Body of pancreas (tissue), 4 donors: ENCODE measurements at regions not wholly inside any gene's neighbourhood (a gene's known extent, or its start where the extent isn't known, plus 50 kb on each side); places are given as distances from the start of the nearest gene placed in this dataset.

Experiments
- POLR2A ChIP-seq, 3 donors: fragments of 450-650 bp; IDR thresholded peaks; one replicate each; pipeline ENCODE4 v1.6.1; 2016; ENCODE audit warnings: antibody characterized with exemption in 3 of 3, mild to moderate bottlenecking in 2 of 3
- TF ChIP-seq, protein P1 (sequence below), 7 experiments: fragments of 450-650 bp in 4 of 7; fragments of 200-600 bp in 3 of 7; sonication (generic) in 3 of 7; IDR thresholded peaks; one replicate each; pipeline ENCODE4 v1.5.1; 2016 to 2019; ENCODE audit warnings: antibody characterized with exemption in 7 of 7

DNA sequence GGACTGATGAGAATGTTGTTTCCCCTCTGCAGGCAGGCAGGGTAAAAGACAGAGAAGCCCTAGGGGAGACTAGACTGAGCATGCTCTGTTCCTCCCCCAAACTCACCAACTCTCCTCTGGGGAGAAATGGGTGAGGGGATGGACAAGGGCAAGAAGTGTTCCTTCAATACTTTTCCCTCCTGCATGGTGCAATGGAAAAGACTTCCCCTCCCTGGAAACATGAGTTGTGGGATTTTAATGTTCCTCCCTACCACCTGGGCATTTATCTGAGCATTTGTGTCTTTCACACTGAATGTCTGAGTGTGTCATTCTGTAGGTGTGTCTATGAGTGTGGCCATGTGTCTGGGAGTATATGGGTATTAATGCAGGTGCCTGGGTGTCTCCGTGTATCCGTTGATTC lies 275.7 kb downstream of the C1orf94 start:
- TF ChIP-seq, protein P1, sequence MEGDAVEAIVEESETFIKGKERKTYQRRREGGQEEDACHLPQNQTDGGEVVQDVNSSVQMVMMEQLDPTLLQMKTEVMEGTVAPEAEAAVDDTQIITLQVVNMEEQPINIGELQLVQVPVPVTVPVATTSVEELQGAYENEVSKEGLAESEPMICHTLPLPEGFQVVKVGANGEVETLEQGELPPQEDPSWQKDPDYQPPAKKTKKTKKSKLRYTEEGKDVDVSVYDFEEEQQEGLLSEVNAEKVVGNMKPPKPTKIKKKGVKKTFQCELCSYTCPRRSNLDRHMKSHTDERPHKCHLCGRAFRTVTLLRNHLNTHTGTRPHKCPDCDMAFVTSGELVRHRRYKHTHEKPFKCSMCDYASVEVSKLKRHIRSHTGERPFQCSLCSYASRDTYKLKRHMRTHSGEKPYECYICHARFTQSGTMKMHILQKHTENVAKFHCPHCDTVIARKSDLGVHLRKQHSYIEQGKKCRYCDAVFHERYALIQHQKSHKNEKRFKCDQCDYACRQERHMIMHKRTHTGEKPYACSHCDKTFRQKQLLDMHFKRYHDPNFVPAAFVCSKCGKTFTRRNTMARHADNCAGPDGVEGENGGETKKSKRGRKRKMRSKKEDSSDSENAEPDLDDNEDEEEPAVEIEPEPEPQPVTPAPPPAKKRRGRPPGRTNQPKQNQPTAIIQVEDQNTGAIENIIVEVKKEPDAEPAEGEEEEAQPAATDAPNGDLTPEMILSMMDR (IDR thresholded peaks at IDR 0.05): no peak
- no peak for TF ChIP-seq POLR2A (IDR thresholded peaks at IDR 0.05)
